HEK293 (cell line): ENCODE measurements at regions not wholly inside any gene's neighbourhood (a gene's known extent, or its start where the extent isn't known, plus 50 kb on each side); places are given as distances from the start of the nearest gene placed in this dataset.

Experiments used
- CTCF ChIA-PET: fragments of 350-600 bp; formaldehyde crosslinking; extraction: SDS; loops from one replicate; lab custom pipeline; 2021; ENCODE audit warnings: antibody characterized with exemption; lab: Yijun Ruan, JAX
- POLR2A ChIA-PET: fragments of 300-600 bp; formaldehyde crosslinking; extraction: SDS; loops from one replicate; lab custom pipeline; 2020; ENCODE audit warnings: antibody characterized with exemption, inconsistent platforms; lab: Yijun Ruan, JAX
- H3K27ac ChIP-seq: fragments of 200-500 bp; sonication (Bioruptor generic); 2 replicates; pipeline ENCODE4 v1.5.1; 2014; ENCODE audit warnings: low read depth, low read length, control low read depth, inconsistent platforms; ENCODE audit errors: extremely low read depth
- H3K36me3 ChIP-seq, 2 experiments: fragments of 200-500 bp in 1 of 2; sonication (Bioruptor generic) in 1 of 2; 1 replicate in 1 of 2; 2 replicates in 1 of 2; pipeline ENCODE4 v1.5.1; 2014 to 2017; ENCODE audit warnings: inconsistent platforms in 2 of 2, low read length in 2 of 2; ENCODE audit not compliant: control insufficient read depth in 2 of 2, insufficient read depth in 1 of 2
- H3K4me1 ChIP-seq: fragments of 200-500 bp; sonication (Bioruptor generic); 2 replicates; pipeline ENCODE4 v1.5.1; 2014; ENCODE audit warnings: mild to moderate bottlenecking, low read length, inconsistent platforms; ENCODE audit not compliant: control insufficient read depth, insufficient read depth
- H3K4me3 ChIP-seq: 2 replicates; pipeline ENCODE4 v1.5.1; 2011; ENCODE audit warnings: low read depth, mild to moderate bottlenecking, control low read depth, low read length, moderate library complexity
- H3K9me3 ChIP-seq: fragments of 200-500 bp; sonication (Bioruptor generic); 2 replicates; pipeline ENCODE4 v1.5.1; 2014; ENCODE audit warnings: low read depth, low read length, inconsistent platforms; ENCODE audit not compliant: control insufficient read depth, insufficient read depth
- EGR2 ChIP-seq: fragments of 450-650 bp; formaldehyde crosslinking; IDR thresholded peaks from 2 replicates; pipeline ENCODE4 v1.5.1; 2016; ENCODE audit warnings: low read depth, missing biosample characterization, missing genetic modification characterization
- OVOL3 ChIP-seq: fragments of 450-650 bp; formaldehyde crosslinking; IDR thresholded peaks from 2 replicates; pipeline ENCODE4 v1.5.1; 2016; ENCODE audit warnings: missing biosample characterization, missing genetic modification characterization
- PRDM2 ChIP-seq: fragments of 450-650 bp; formaldehyde crosslinking; IDR thresholded peaks from 2 replicates; pipeline ENCODE4 v1.5.1; 2016; ENCODE audit warnings: missing biosample characterization, missing genetic modification characterization, borderline replicate concordance
- SP7 ChIP-seq: fragments of 450-650 bp; formaldehyde crosslinking; IDR thresholded peaks from 2 replicates; pipeline ENCODE4 v1.5.1; 2016; ENCODE audit warnings: missing biosample characterization, missing genetic modification characterization
- ZEB2 ChIP-seq: fragments of 450-650 bp; formaldehyde crosslinking; IDR thresholded peaks from 2 replicates; pipeline ENCODE4 v1.5.1; 2016; ENCODE audit warnings: missing biosample characterization, missing genetic modification characterization
- ZNF132 ChIP-seq: fragments of 450-650 bp; formaldehyde crosslinking; IDR thresholded peaks from 2 replicates; pipeline ENCODE4 v1.5.1; 2017; ENCODE audit warnings: missing biosample characterization, missing genetic modification characterization, borderline replicate concordance
- ZNF146 ChIP-seq: fragments of 450-650 bp; formaldehyde crosslinking; IDR thresholded peaks from 2 replicates; pipeline ENCODE4 v1.5.1; 2016; ENCODE audit warnings: missing biosample characterization, missing genetic modification characterization
- ZNF157 ChIP-seq: fragments of 450-650 bp; formaldehyde crosslinking; IDR thresholded peaks from 2 replicates; pipeline ENCODE4 v1.5.1; 2016; ENCODE audit warnings: missing biosample characterization, missing genetic modification characterization
- ZNF211 ChIP-seq: fragments of 450-650 bp; formaldehyde crosslinking; IDR thresholded peaks from 2 replicates; pipeline ENCODE4 v1.5.1; 2016; ENCODE audit warnings: low read depth, missing biosample characterization, missing genetic modification characterization
- ZNF223 ChIP-seq: fragments of 450-650 bp; formaldehyde crosslinking; IDR thresholded peaks from 2 replicates; pipeline ENCODE4 v1.5.1; 2016; ENCODE audit warnings: missing biosample characterization, missing genetic modification characterization
- ZNF239 ChIP-seq: fragments of 450-650 bp; formaldehyde crosslinking; IDR thresholded peaks from 2 replicates; pipeline ENCODE4 v1.5.1; 2016; ENCODE audit warnings: missing biosample characterization, missing genetic modification characterization
- ZNF248 ChIP-seq: fragments of 450-650 bp; formaldehyde crosslinking; IDR thresholded peaks from 2 replicates; pipeline ENCODE4 v1.5.1; 2017; ENCODE audit warnings: missing biosample characterization, missing genetic modification characterization
- ZNF324 ChIP-seq: fragments of 450-650 bp; formaldehyde crosslinking; IDR thresholded peaks from 2 replicates; pipeline ENCODE4 v1.5.1; 2016; ENCODE audit warnings: missing biosample characterization, missing genetic modification characterization
- ZNF391 ChIP-seq: fragments of 450-650 bp; formaldehyde crosslinking; IDR thresholded peaks from 2 replicates; pipeline ENCODE4 v1.5.1; 2016; ENCODE audit warnings: low read depth, missing biosample characterization, missing genetic modification characterization, borderline replicate concordance
- ZNF416 ChIP-seq: fragments of 450-650 bp; formaldehyde crosslinking; IDR thresholded peaks from 2 replicates; pipeline ENCODE4 v1.5.1; 2016; ENCODE audit warnings: missing biosample characterization, missing genetic modification characterization
- ZNF510 ChIP-seq: fragments of 450-650 bp; formaldehyde crosslinking; IDR thresholded peaks from 2 replicates; pipeline ENCODE4 v1.5.1; 2018; ENCODE audit warnings: mild to moderate bottlenecking, missing genetic modification characterization, missing biosample characterization; ENCODE audit not compliant: insufficient replicate concordance
- ZNF610 ChIP-seq: fragments of 450-650 bp; formaldehyde crosslinking; IDR thresholded peaks from 2 replicates; pipeline ENCODE4 v1.5.1; 2016; ENCODE audit warnings: missing biosample characterization, missing genetic modification characterization, borderline replicate concordance
- ZNF624 ChIP-seq: fragments of 450-650 bp; formaldehyde crosslinking; IDR thresholded peaks from 2 replicates; pipeline ENCODE4 v1.5.1; 2017; ENCODE audit warnings: missing biosample characterization, missing genetic modification characterization
- ZNF645 ChIP-seq: fragments of 450-650 bp; formaldehyde crosslinking; IDR thresholded peaks from 2 replicates; pipeline ENCODE4; 2016; ENCODE audit warnings: missing biosample characterization, missing genetic modification characterization
- TF ChIP-seq, protein P1 (sequence below): fragments of 450-650 bp; formaldehyde crosslinking; conservative IDR thresholded peaks from 2 replicates; pipeline ENCODE4 v1.5.1; 2016; ENCODE audit warnings: low read depth, missing biosample characterization, missing genetic modification characterization

- TF ChIP-seq ZNF239 (tag by site-specific recombination) (no peak), ZNF610 (tag by site-specific recombination) (no peak), ZNF391 (no peak), ZNF510 (tag by site-specific recombination) (peak; percentile 63), EGR2 (tag by site-specific recombination) (no peak), ZNF211 (no peak), ZNF223 (tag by site-specific recombination) (no peak), ZEB2 (tag by site-specific recombination) (no peak)
- TF ChIP-seq, all 188 proteins: peak for 23
These were observed 75.6 kb upstream of the HS3ST5 start (continued) for GRCh38 chr6:114418304-114418972.

GRCh38 chr6:114407426-114408035, 64.7 kb upstream of the HS3ST5 start:
- H3K27ac ChIP-seq: no peak overlapping the region
- H3K4me3 ChIP-seq: no peak overlapping the region
- TF ChIP-seq ZNF248 (tag by site-specific recombination) (no peak), ZNF624 (no peak), SP7 (tag by site-specific recombination) (no peak)
- TF ChIP-seq, protein P1, sequence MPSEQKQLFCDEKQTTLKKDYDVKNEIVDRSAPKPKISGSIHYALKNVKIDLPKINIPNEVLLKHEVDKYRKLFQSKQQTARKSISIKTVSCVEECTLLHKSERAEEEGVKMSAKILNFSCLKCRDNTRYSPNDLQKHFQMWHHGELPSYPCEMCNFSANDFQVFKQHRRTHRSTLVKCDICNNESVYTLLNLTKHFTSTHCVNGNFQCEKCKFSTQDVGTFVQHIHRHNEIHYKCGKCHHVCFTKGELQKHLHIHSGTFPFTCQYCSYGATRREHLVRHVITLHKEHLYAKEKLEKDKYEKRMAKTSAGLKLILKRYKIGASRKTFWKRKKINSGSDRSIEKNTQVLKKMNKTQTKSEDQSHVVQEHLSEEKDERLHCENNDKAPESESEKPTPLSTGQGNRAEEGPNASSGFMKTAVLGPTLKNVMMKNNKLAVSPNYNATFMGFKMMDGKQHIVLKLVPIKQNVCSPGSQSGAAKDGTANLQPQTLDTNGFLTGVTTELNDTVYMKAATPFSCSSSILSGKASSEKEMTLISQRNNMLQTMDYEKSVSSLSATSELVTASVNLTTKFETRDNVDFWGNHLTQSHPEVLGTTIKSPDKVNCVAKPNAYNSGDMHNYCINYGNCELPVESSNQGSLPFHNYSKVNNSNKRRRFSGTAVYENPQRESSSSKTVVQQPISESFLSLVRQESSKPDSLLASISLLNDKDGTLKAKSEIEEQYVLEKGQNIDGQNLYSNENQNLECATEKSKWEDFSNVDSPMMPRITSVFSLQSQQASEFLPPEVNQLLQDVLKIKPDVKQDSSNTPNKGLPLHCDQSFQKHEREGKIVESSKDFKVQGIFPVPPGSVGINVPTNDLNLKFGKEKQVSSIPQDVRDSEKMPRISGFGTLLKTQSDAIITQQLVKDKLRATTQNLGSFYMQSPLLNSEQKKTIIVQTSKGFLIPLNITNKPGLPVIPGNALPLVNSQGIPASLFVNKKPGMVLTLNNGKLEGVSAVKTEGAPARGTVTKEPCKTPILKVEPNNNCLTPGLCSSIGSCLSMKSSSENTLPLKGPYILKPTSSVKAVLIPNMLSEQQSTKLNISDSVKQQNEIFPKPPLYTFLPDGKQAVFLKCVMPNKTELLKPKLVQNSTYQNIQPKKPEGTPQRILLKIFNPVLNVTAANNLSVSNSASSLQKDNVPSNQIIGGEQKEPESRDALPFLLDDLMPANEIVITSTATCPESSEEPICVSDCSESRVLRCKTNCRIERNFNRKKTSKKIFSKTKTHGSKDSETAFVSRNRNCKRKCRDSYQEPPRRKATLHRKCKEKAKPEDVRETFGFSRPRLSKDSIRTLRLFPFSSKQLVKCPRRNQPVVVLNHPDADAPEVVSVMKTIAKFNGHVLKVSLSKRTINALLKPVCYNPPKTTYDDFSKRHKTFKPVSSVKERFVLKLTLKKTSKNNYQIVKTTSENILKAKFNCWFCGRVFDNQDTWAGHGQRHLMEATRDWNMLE (tag by site-specific recombination): no peak
- H3K4me1 ChIP-seq: no peaks in the 10 kb centered on the region
- no peaks in the 10 kb centered on the region for H3K36me3 ChIP-seq
- POLR2A ChIA-PET: no interaction called here
- CTCF ChIA-PET: no interaction called here
- no peaks in the 10 kb centered on the region for H3K9me3 ChIP-seq

DNA sequence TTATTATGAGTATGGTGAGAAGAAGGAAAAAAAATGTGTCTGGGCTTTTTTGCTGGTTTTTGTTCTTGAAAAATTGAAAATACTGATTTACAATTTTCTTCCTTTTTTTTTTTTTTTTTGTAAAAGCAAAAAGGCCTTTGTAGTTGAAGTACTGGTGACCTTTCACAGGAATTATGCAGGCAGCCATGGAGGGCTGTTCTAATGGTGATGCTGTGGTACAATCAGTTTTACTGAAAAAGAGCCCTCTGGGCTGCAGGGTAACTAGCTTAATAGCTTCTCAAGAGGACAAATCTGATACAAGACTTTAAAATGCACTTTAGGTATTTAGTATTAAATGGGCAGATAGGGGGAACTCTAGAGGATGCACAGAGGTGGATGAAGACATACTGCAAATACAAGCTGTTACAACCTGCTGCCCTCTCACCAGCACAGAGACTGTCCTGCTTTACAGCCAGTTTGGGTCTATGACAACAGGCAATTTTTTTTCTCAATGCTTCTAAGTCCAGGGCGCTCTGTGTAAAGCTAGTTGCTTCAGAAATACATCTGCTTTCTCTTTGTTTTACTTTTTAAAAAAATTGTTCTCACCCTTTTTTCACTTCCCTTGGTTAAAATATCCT, 61.6 kb upstream of the HS3ST5 start:
- Histone ChIP-seq H3K4me1 (no peaks in the 10 kb centered on the region), H3K36me3 (no peaks in the 10 kb centered on the region), H3K9me3 (no peaks in the 10 kb centered on the region), H3K4me3 (no peak overlapping the region), H3K27ac (no peak overlapping the region)
- CTCF ChIA-PET: interaction anchor here (0.9 kb wide), 1 partner anchor 9 kb away, joined by 3 read pairs; no protein-coding TSS in a partner anchor
- POLR2A ChIA-PET: no interaction called here
- TF ChIP-seq PRDM2 (tag by site-specific recombination) (no peak), ZNF132 (tag by site-specific recombination) (no peak), OVOL3 (tag by site-specific recombination) (no peak), ZNF324 (tag by site-specific recombination) (no peak), ZNF645 (tag by site-specific recombination) (no peak), ZNF416 (tag by site-specific recombination) (no peak), ZNF146 (no peak), ZNF157 (tag by site-specific recombination) (no peak)
